H1 (cell line): ENCODE measurements at regions not wholly inside any gene's neighbourhood (a gene's known extent, or its start where the extent isn't known, plus 50 kb on each side); places are given as distances from the start of the nearest gene placed in this dataset.
A peak's percentile ranks its signal among the peaks of the same experiment; 100 is the strongest.

Experiments
- CTCF ChIA-PET: fragments of 300-600 bp; sonication (Branson Sonifier 250); formaldehyde crosslinking; loops from one replicate; lab custom pipeline; 2021; ENCODE audit not compliant: partially characterized antibody; lab: Charles Lee
- POLR2A ChIA-PET: fragments of 300-600 bp; sonication (Branson Sonifier 250); formaldehyde crosslinking; loops from one replicate; lab custom pipeline; 2021; ENCODE audit warnings: inconsistent platforms; ENCODE audit not compliant: partially characterized antibody; lab: Charles Lee
- DNase-seq, 2 experiments: peaks; one replicate each; pipeline versions ENCODE4 v3.0.0 to v3.0.0-alpha.2; 2010 to 2022; ENCODE audit warnings: low spot score in 2 of 2, low read depth in 1 of 2, mixed read lengths in 1 of 2
- FAIRE-seq: peaks from 2 replicates; lab custom pipeline; 2011; peaks lifted over from hg19 to GRCh38; lab: Jason Lieb, UNC
- H2AFZ ChIP-seq: 2 replicates; pipeline ENCODE4 v1.8.1; 2012; ENCODE audit warnings: low read length, inconsistent platforms
- H2AK5ac ChIP-seq: 2 replicates; pipeline ENCODE4 v1.6.1; 2013; ENCODE audit warnings: low read depth, low read length
- H2BK120ac ChIP-seq: replicated peaks from 2 replicates; pipeline ENCODE3; 2013; ENCODE audit warnings: low read depth, low read length, inconsistent platforms
- H2BK12ac ChIP-seq: 2 replicates; pipeline ENCODE4 v1.6.1; 2013; ENCODE audit warnings: low read depth, low read length
- H2BK15ac ChIP-seq: 2 replicates; pipeline ENCODE4 v1.6.1; 2013; ENCODE audit warnings: low read length
- H2BK20ac ChIP-seq: 2 replicates; pipeline ENCODE4 v1.6.1; 2013; ENCODE audit warnings: low read length
- H2BK5ac ChIP-seq: 2 replicates; pipeline ENCODE4 v1.6.1; 2013; ENCODE audit warnings: low read depth, low read length
- H3K14ac ChIP-seq: 2 replicates; pipeline ENCODE4 v1.6.1; 2013; ENCODE audit warnings: inconsistent platforms; ENCODE audit not compliant: insufficient read length
- H3K18ac ChIP-seq: 2 replicates; pipeline ENCODE4 v1.6.1; 2013; ENCODE audit warnings: low read length; ENCODE audit errors: extremely low read depth
- H3K23ac ChIP-seq: 2 replicates; pipeline ENCODE4 v1.6.1; 2013; ENCODE audit warnings: inconsistent platforms; ENCODE audit not compliant: insufficient read length
- H3K23me2 ChIP-seq: 2 replicates; pipeline ENCODE4 v1.6.1; 2013; ENCODE audit warnings: low read depth, low read length
- H3K27ac ChIP-seq: 2 replicates; pipeline ENCODE4 v1.6.1; 2011; ENCODE audit warnings: low read depth, low read length, inconsistent platforms
- H3K27me3 ChIP-seq, 4 experiments: replicated peaks in 1 of 4; 1 replicate in 1 of 4; 2 replicates in 3 of 4; pipeline versions ENCODE4 v1.6.1 to v1.8.1; 2011 to 2013; ENCODE audit warnings: low read length in 3 of 4, mild to moderate bottlenecking in 3 of 4, inconsistent platforms in 2 of 4, mixed read lengths in 2 of 4, moderate library complexity in 1 of 4; ENCODE audit not compliant: control insufficient read depth in 3 of 4, insufficient read depth in 3 of 4; ENCODE audit errors: extremely low read depth in 1 of 4
- H3K36me3 ChIP-seq, 4 experiments: 2 replicates each; pipeline versions ENCODE4 v1.6.1 to v1.8.1; 2011 to 2013; ENCODE audit warnings: mild to moderate bottlenecking in 4 of 4, low read length in 3 of 4, moderate library complexity in 2 of 4, control low read depth in 1 of 4, inconsistent platforms in 1 of 4; ENCODE audit not compliant: insufficient read depth in 4 of 4, control insufficient read depth in 2 of 4
- H3K4ac ChIP-seq: replicated peaks from 2 replicates; pipeline ENCODE3; 2013; ENCODE audit warnings: low read length, low read depth, mixed read lengths, inconsistent platforms; ENCODE audit not compliant: insufficient read length
- H3K4me1 ChIP-seq, 4 experiments: replicated peaks in 1 of 4; 1 replicate in 1 of 4; 2 replicates in 3 of 4; pipeline versions ENCODE4 v1.6.1 to v1.8.1; 2011 to 2013; ENCODE audit warnings: low read length in 3 of 4, inconsistent platforms in 2 of 4, mixed read lengths in 1 of 4; ENCODE audit not compliant: insufficient read depth in 4 of 4, control insufficient read depth in 3 of 4
- H3K4me2 ChIP-seq, 2 experiments: 2 replicates each; pipeline versions ENCODE4 v1.6.1 to v1.8.1; 2011 to 2013; ENCODE audit warnings: low read depth in 2 of 2, low read length in 2 of 2, control low read depth in 1 of 2, inconsistent platforms in 1 of 2, mild to moderate bottlenecking in 1 of 2; ENCODE audit not compliant: insufficient read depth in 1 of 2
- H3K4me3 ChIP-seq, 4 experiments: fragments of 200-600, 300-600 bp in 1 of 4; sonication (generic), shearing (Covaris generic), sonication (Bioruptor Twin) in 1 of 4; 2 replicates each; pipeline versions ENCODE4 v1.5.1 to v1.8.1; 2011 to 2016; ENCODE audit warnings: low read length in 4 of 4, low read depth in 3 of 4, control low read depth in 2 of 4, inconsistent platforms in 2 of 4, mild to moderate bottlenecking in 2 of 4, mixed read lengths in 1 of 4, moderate library complexity in 1 of 4; ENCODE audit not compliant: insufficient read depth in 2 of 4; ENCODE audit errors: extremely low read depth in 1 of 4
- H3K56ac ChIP-seq: replicated peaks from 2 replicates; pipeline ENCODE3; 2013; ENCODE audit warnings: low read depth, mild to moderate bottlenecking, mixed read lengths, low read length, inconsistent platforms; ENCODE audit not compliant: insufficient read length
- H3K79me1 ChIP-seq: 2 replicates; pipeline ENCODE4 v1.6.1; 2013; ENCODE audit warnings: low read depth, low read length, control low read depth
- H3K79me2 ChIP-seq, 2 experiments: 2 replicates each; pipeline versions ENCODE4 v1.6.1 to v1.8.1; 2012 to 2013; ENCODE audit warnings: low read length in 2 of 2, mild to moderate bottlenecking in 2 of 2, inconsistent platforms in 1 of 2; ENCODE audit not compliant: insufficient read depth in 2 of 2, control insufficient read depth in 1 of 2
- H3K9ac ChIP-seq, 4 experiments: replicated peaks in 1 of 4; 1 replicate in 1 of 4; 2 replicates in 3 of 4; pipeline versions ENCODE4 v1.6.1 to v1.8.1; 2011 to 2013; ENCODE audit warnings: low read depth in 3 of 4, low read length in 3 of 4, control low read depth in 2 of 4, mild to moderate bottlenecking in 2 of 4, moderate library complexity in 2 of 4, inconsistent platforms in 1 of 4; ENCODE audit errors: extremely low read depth in 1 of 4
- H3K9me3 ChIP-seq, 2 experiments: 2 replicates each; pipeline versions ENCODE4 v1.6.1 to v1.8.1; 2012 to 2013; ENCODE audit warnings: mild to moderate bottlenecking in 2 of 2, moderate library complexity in 2 of 2, control low read depth in 1 of 2, inconsistent platforms in 1 of 2, low read depth in 1 of 2, low read length in 1 of 2, mixed read lengths in 1 of 2; ENCODE audit not compliant: insufficient read depth in 2 of 2
- H4K20me1 ChIP-seq, 2 experiments: replicated peaks in 1 of 2; 2 replicates each; pipeline versions ENCODE3 to v1.8.1; 2011 to 2013; ENCODE audit warnings: inconsistent platforms in 2 of 2, low read length in 2 of 2, mild to moderate bottlenecking in 1 of 2; ENCODE audit not compliant: insufficient read depth in 2 of 2, control insufficient read depth in 1 of 2
- H4K5ac ChIP-seq: 2 replicates; pipeline ENCODE4 v1.6.1; 2013; ENCODE audit warnings: low read length, low read depth, mixed read lengths, inconsistent platforms; ENCODE audit not compliant: insufficient read length
- H4K8ac ChIP-seq: 2 replicates; pipeline ENCODE4 v1.8.0; 2013; ENCODE audit warnings: mild to moderate bottlenecking, moderate library complexity, low read length, inconsistent platforms; ENCODE audit not compliant: insufficient read depth; ENCODE audit errors: extremely low read depth
- H4K91ac ChIP-seq: replicated peaks from 2 replicates; pipeline ENCODE3; 2013; ENCODE audit warnings: low read length, mixed read lengths, inconsistent platforms; ENCODE audit not compliant: insufficient read length
- CREB1 ChIP-seq: IDR thresholded peaks from 2 replicates; pipeline ENCODE4 v1.6.1; 2012; ENCODE audit warnings: inconsistent platforms
- RAD21 ChIP-seq, 2 experiments: IDR thresholded peaks in 1 of 2; conservative IDR thresholded peaks in 1 of 2; 2 replicates each; pipeline ENCODE4 v1.6.1; 2011; ENCODE audit warnings: low read depth in 2 of 2, low read length in 2 of 2, improper control_type of control experiment in 1 of 2, inconsistent platforms in 1 of 2, mild to moderate bottlenecking in 1 of 2, moderate library complexity in 1 of 2
- WGBS, 2 experiments: shearing (Covaris generic) in 1 of 2; methylation state at CpG; one replicate each; pipeline versions ENCODE4 v1.1.6 to v1.1.7; 2013 to 2015; ENCODE audit warnings: low lambda C conversion rate in 2 of 2, mixed read lengths in 2 of 2, inconsistent platforms in 1 of 2, low coverage in 1 of 2, missing lambda C conversion rate in 1 of 2; ENCODE audit not compliant: insufficient replicate concordance in 2 of 2, insufficient coverage in 1 of 2, insufficient read length in 1 of 2; ENCODE audit errors: extremely low coverage in 1 of 2, missing lambda C conversion rate in 1 of 2; 5-methylcytosine and 5-hydroxymethylcytosine counted together

DNA sequence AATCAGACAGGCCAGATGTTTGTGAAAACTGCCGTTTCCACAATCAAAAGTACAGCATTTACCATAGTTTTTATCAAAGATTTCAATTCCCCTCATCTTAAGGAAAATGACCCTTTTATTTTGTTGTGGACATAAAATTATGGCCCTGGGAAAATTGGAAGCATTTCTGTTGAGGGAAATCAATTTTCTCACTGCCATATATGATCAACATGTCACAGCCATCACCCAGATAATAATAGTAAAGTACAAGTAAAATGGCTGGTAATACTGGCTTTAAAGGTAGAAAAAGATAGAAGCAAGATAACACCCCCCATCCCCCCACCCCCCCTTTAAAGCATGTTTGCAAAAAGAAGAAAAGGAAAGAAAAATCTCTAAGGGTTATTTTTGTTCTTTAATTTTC lies 311.7 kb downstream of the WDR72 start:
- Histone ChIP-seq H3K79me2 (no peaks in the 10 kb centered on the region), H3K4ac (no peak overlapping the region), H3K23me2 (no peaks in the 10 kb centered on the region), H3K18ac (no peak overlapping the region), H3K56ac (no peak overlapping the region), H2BK20ac (no peak overlapping the region)
- no peak for FAIRE-seq
- no peak for TF ChIP-seq CREB1
- TF ChIP-seq RAD21 (IDR thresholded peaks at IDR 0.05 in 1 of 2, conservative IDR thresholded peaks at IDR 0.05 in 1 of 2; ENCODE audit: low read depth in 2 of 2, low read length in 2 of 2) = no peak
- TF ChIP-seq, all 59 proteins: peak for 0
- no peak overlapping the region for H4K5ac ChIP-seq
- H2BK12ac ChIP-seq = no peak overlapping the region
- no peak overlapping the region for H2BK5ac ChIP-seq
- H4K20me1 ChIP-seq = no peaks in the 10 kb centered on the region
- ChIA-PET POLR2A (no interaction called here), CTCF (no interaction called here)
- DNase-seq = no peak
- H3K23ac ChIP-seq = no peak overlapping the region
- no peaks in the 10 kb centered on the region for H3K27me3 ChIP-seq
- H2BK120ac ChIP-seq = no peak overlapping the region
- H4K91ac ChIP-seq = no peak overlapping the region
- peak overlapping the region; percentile 36; the same call in 1 of the 2 replicates for H2AFZ ChIP-seq
- H4K8ac ChIP-seq = no peak overlapping the region
- H3K9ac ChIP-seq = no peak overlapping the region
- WGBS, 2 experiments = 92% methylated on average over 1 of the region's 1 CpG; no CpG with 5 or more reads in 1 of the 2 experiments
- H3K27ac ChIP-seq = no peak overlapping the region
- H2AK5ac ChIP-seq = no peak overlapping the region
- no peak overlapping the region for H2BK15ac ChIP-seq
- H3K4me1 ChIP-seq = peaks cover 2 to 10% (median 6%) of the 10 kb centered on the region in 4 experiments; a peak in 5 of 7 replicates
- no peak overlapping the region for H3K4me3 ChIP-seq
- H3K14ac ChIP-seq = no peak overlapping the region
- no peak overlapping the region for H3K4me2 ChIP-seq
- H3K79me1 ChIP-seq = no peaks in the 10 kb centered on the region
- H3K36me3 ChIP-seq = no peaks in the 10 kb centered on the region
- H3K9me3 ChIP-seq = no peaks in the 10 kb centered on the region
